WTC11 (cell line): ENCODE measurements at regions not wholly inside any gene's neighbourhood (a gene's known extent, or its start where the extent isn't known, plus 50 kb on each side); places are given as distances from the start of the nearest gene placed in this dataset.

Source experiments
- ATAC-seq: fragments of 200-7000 bp; cut with Tn5 transposase; 2 replicates; pipeline ENCODE4 v1.10.0; 2021; ENCODE audit warnings: mild to moderate bottlenecking, moderate library complexity
- CTCF ChIA-PET: fragments of 300-600 bp; sonication (Branson Sonifier 250); formaldehyde crosslinking; loops from one replicate; lab custom pipeline; 2021; ENCODE audit warnings: antibody characterized with exemption; lab: Charles Lee
- POLR2A ChIA-PET: fragments of 350-600 bp; sonication (Branson Sonifier 250); formaldehyde crosslinking; loops from one replicate; lab custom pipeline; 2021; ENCODE audit warnings: antibody characterized with exemption; lab: Charles Lee
- DNase-seq: peaks from one replicate; pipeline ENCODE4 v3.0.0; 2021; ENCODE audit warnings: low spot score
- H3K27ac Mint-ChIP-seq: 2 replicates; pipeline ENCODE4 v1.8.0; 2021; ENCODE audit warnings: mixed read lengths
- H3K27me3 Mint-ChIP-seq: 2 replicates; pipeline ENCODE4 v1.8.0; 2021; ENCODE audit warnings: low read depth, mild to moderate bottlenecking, moderate library complexity, mixed read lengths
- H3K36me3 Mint-ChIP-seq: 2 replicates; pipeline ENCODE4 v1.8.0; 2021; ENCODE audit warnings: mixed read lengths
- H3K4me1 Mint-ChIP-seq: 2 replicates; pipeline ENCODE4 v1.8.0; 2022; ENCODE audit warnings: mixed read lengths
- H3K4me3 Mint-ChIP-seq: 2 replicates; pipeline ENCODE4 v1.8.0; 2021; ENCODE audit warnings: mild to moderate bottlenecking, moderate library complexity, mixed read lengths
- H3K9me3 Mint-ChIP-seq: 2 replicates; pipeline ENCODE4 v1.8.0; 2021; ENCODE audit warnings: mixed read lengths
- ATF3 ChIP-seq: sonication (generic); formaldehyde crosslinking; conservative IDR thresholded peaks from 2 replicates; pipeline ENCODE4 v1.8.1; 2022; ENCODE audit warnings: mild to moderate bottlenecking, missing genetic modification reagents
- E2F1 ChIP-seq: sonication (generic); formaldehyde crosslinking; IDR thresholded peaks from 2 replicates; pipeline ENCODE4 v1.8.0; 2022; ENCODE audit warnings: mild to moderate bottlenecking, missing genetic modification reagents
- E2F4 ChIP-seq: sonication (generic); formaldehyde crosslinking; IDR thresholded peaks from 2 replicates; pipeline ENCODE4 v1.8.1; 2022; ENCODE audit warnings: low read depth, mild to moderate bottlenecking, moderate library complexity, missing genetic modification reagents, borderline replicate concordance
- E2F5 ChIP-seq: sonication (generic); formaldehyde crosslinking; IDR thresholded peaks from 2 replicates; pipeline ENCODE4 v1.8.1; 2022; ENCODE audit warnings: mild to moderate bottlenecking, moderate library complexity, missing genetic modification reagents
- ELF4 ChIP-seq: sonication (generic); formaldehyde crosslinking; IDR thresholded peaks from 2 replicates; pipeline ENCODE4 v1.8.1; 2022; ENCODE audit warnings: low read depth, mild to moderate bottlenecking, moderate library complexity, missing genetic modification reagents
- EMX1 ChIP-seq: fragments of 250-450 bp; sonication (Bioruptor Pico); IDR thresholded peaks from 2 replicates; pipeline ENCODE4 v1.8.0; 2021; ENCODE audit warnings: mild to moderate bottlenecking
- ESRRA ChIP-seq: sonication (generic); formaldehyde crosslinking; IDR thresholded peaks from 2 replicates; pipeline ENCODE4 v1.8.1; 2022; ENCODE audit warnings: mild to moderate bottlenecking, missing genetic modification reagents, borderline replicate concordance
- FOXP1 ChIP-seq: sonication (generic); formaldehyde crosslinking; IDR thresholded peaks from 2 replicates; pipeline ENCODE4 v1.8.0; 2022; ENCODE audit warnings: missing genetic modification reagents, mild to moderate bottlenecking, moderate library complexity, borderline replicate concordance
- GABPB1 ChIP-seq: sonication (generic); formaldehyde crosslinking; IDR thresholded peaks from 2 replicates; pipeline ENCODE4 v1.8.1; 2023; ENCODE audit warnings: mild to moderate bottlenecking, missing genetic modification reagents
- GTF2I ChIP-seq: fragments of 250-450 bp; sonication (Bioruptor Pico); conservative IDR thresholded peaks from 2 replicates; pipeline ENCODE4 v1.4.0; 2021; ENCODE audit warnings: mild to moderate bottlenecking
- HMGXB4 ChIP-seq: sonication (generic); formaldehyde crosslinking; IDR thresholded peaks from 2 replicates; pipeline ENCODE4 v1.8.1; 2023; ENCODE audit warnings: mild to moderate bottlenecking, moderate library complexity, missing genetic modification reagents
- MAX ChIP-seq: sonication (generic); formaldehyde crosslinking; IDR thresholded peaks from 2 replicates; pipeline ENCODE4 v1.8.0; 2022; ENCODE audit warnings: mild to moderate bottlenecking, missing genetic modification reagents
- MXD4 ChIP-seq: fragments of 250-450 bp; sonication (Bioruptor Pico); IDR thresholded peaks from 2 replicates; pipeline ENCODE4 v1.8.0; 2021; ENCODE audit warnings: mild to moderate bottlenecking, moderate library complexity, borderline replicate concordance
- MYBL2 ChIP-seq: sonication (generic); formaldehyde crosslinking; IDR thresholded peaks from 2 replicates; pipeline ENCODE4 v1.8.1; 2023; ENCODE audit warnings: mild to moderate bottlenecking, moderate library complexity, missing genetic modification reagents
- RELA ChIP-seq: sonication (generic); formaldehyde crosslinking; IDR thresholded peaks from 2 replicates; pipeline ENCODE4 v1.8.1; 2022; ENCODE audit warnings: missing genetic modification reagents, mild to moderate bottlenecking, borderline replicate concordance
- RORB ChIP-seq: fragments of 250-450 bp; sonication (Bioruptor Pico); IDR thresholded peaks from 2 replicates; pipeline ENCODE4 v1.9.0; 2021; ENCODE audit warnings: mild to moderate bottlenecking
- TCF7 ChIP-seq: sonication (generic); formaldehyde crosslinking; IDR thresholded peaks from 2 replicates; pipeline ENCODE4 v1.8.0; 2022; ENCODE audit warnings: mild to moderate bottlenecking, low read depth, missing genetic modification reagents, moderate library complexity
- TEAD4 ChIP-seq: sonication (generic); formaldehyde crosslinking; IDR thresholded peaks from 2 replicates; pipeline ENCODE4 v1.8.0; 2022; ENCODE audit warnings: mild to moderate bottlenecking, missing genetic modification reagents
- TP53 ChIP-seq: sonication (generic); formaldehyde crosslinking; IDR thresholded peaks from 2 replicates; pipeline ENCODE4 v1.8.1; 2023; ENCODE audit warnings: mild to moderate bottlenecking, missing genetic modification reagents
- ZMAT4 ChIP-seq: fragments of 250-450 bp; sonication (Bioruptor Pico); IDR thresholded peaks from 2 replicates; pipeline ENCODE4 v1.9.0; 2021; ENCODE audit warnings: mild to moderate bottlenecking
- ZNF219 ChIP-seq: sonication (generic); formaldehyde crosslinking; IDR thresholded peaks from 2 replicates; pipeline ENCODE4 v1.8.0; 2023; ENCODE audit warnings: missing genetic modification reagents, mild to moderate bottlenecking, borderline replicate concordance
- ZNF396 ChIP-seq: fragments of 250-450 bp; sonication (Bioruptor Pico); IDR thresholded peaks from 2 replicates; pipeline ENCODE4 v1.8.0; 2021; ENCODE audit warnings: mild to moderate bottlenecking, moderate library complexity, borderline replicate concordance
- ZNF416 ChIP-seq: fragments of 250-450 bp; sonication (Bioruptor Pico); IDR thresholded peaks from 2 replicates; pipeline ENCODE4 v1.9.0; 2021; ENCODE audit warnings: mild to moderate bottlenecking, inconsistent platforms
- ZNF423 ChIP-seq: fragments of 250-450 bp; sonication (Bioruptor Pico); IDR thresholded peaks from 2 replicates; pipeline ENCODE4 v2.1.2; 2022; ENCODE audit warnings: mild to moderate bottlenecking, moderate library complexity

- H3K36me3 Mint-ChIP-seq, result no peaks in the 10 kb centered on the region
- DNase-seq, result no peak
Measured at GRCh38 chr4:186441502-186441901, 113.9 kb downstream of the MTNR1A start.

GRCh38 chr4:186428481-186428880 is 126.9 kb downstream of the MTNR1A start:
- no peak for TF ChIP-seq ESRRA (CRISPR knock-in tag)
- no peak for TF ChIP-seq RORB (CRISPR knock-in tag)
- no peak for TF ChIP-seq MAX (CRISPR knock-in tag)
- TF ChIP-seq E2F5 (CRISPR knock-in tag), result no peak
- no peak for TF ChIP-seq E2F1
- TF ChIP-seq MYBL2 (CRISPR knock-in tag), result no peak
- TF ChIP-seq ELF4 (CRISPR knock-in tag), result no peak
- TF ChIP-seq ZNF423 (CRISPR knock-in tag), result no peak
- no peak for TF ChIP-seq E2F4 (CRISPR knock-in tag)
- TF ChIP-seq ZMAT4 (CRISPR knock-in tag), result no peak
- no peak for TF ChIP-seq TEAD4 (CRISPR knock-in tag)
- no peak for TF ChIP-seq RELA (CRISPR knock-in tag)
- TF ChIP-seq TCF7, result no peak
- no peak for TF ChIP-seq EMX1 (CRISPR knock-in tag)
- no peak for TF ChIP-seq ZNF396 (CRISPR knock-in tag)
- TF ChIP-seq TP53 (CRISPR knock-in tag), result no peak
- TF ChIP-seq GABPB1 (CRISPR knock-in tag), result no peak
- TF ChIP-seq, all 79 proteins: peak for 0
- DNase-seq (no peak), ATAC-seq (no peak)
- H3K4me3 Mint-ChIP-seq, result no peak overlapping the region
- H3K27me3 Mint-ChIP-seq, result no peaks in the 10 kb centered on the region
- ChIA-PET POLR2A (no interaction called here), CTCF (no interaction called here)
- no peak overlapping the region for H3K27ac Mint-ChIP-seq
- H3K36me3 Mint-ChIP-seq, result 0 out of 2 replicates have a peak, but pooled peaks cover 2% of the 10 kb centered on the region
- no peaks in the 10 kb centered on the region for H3K4me1 Mint-ChIP-seq
- H3K9me3 Mint-ChIP-seq, result peaks cover 4% of the 10 kb centered on the region

More at GRCh38 chr4:186441502-186441901, 113.9 kb downstream of the MTNR1A start:
- TF ChIP-seq GTF2I (CRISPR knock-in tag), result no peak
- TF ChIP-seq ATF3 (CRISPR knock-in tag), result no peak
- no peak for TF ChIP-seq ZNF219 (CRISPR knock-in tag)
- no peak for TF ChIP-seq ZNF416
- TF ChIP-seq MXD4 (CRISPR knock-in tag), result no peak
- TF ChIP-seq RELA (CRISPR knock-in tag), result no peak
- no peak for TF ChIP-seq TP53 (CRISPR knock-in tag)
- TF ChIP-seq HMGXB4, result no peak
- TF ChIP-seq FOXP1 (CRISPR knock-in tag), result no peak
- no peaks in the 10 kb centered on the region; the same call in 1 of the 2 replicates for H3K27me3 Mint-ChIP-seq
- no peak overlapping the region for H3K4me3 Mint-ChIP-seq
- peaks cover 29% of the 10 kb centered on the region for H3K9me3 Mint-ChIP-seq
- no peak overlapping the region for H3K27ac Mint-ChIP-seq
- no peaks in the 10 kb centered on the region for H3K4me1 Mint-ChIP-seq
- CTCF ChIA-PET, result no interaction called here
- POLR2A ChIA-PET, result no interaction called here
- no peak for ATAC-seq
